MM.1S (cell line): ENCODE measurements at regions not wholly inside any gene's neighbourhood (a gene's known extent, or its start where the extent isn't known, plus 50 kb on each side); places are given as distances from the start of the nearest gene placed in this dataset.

Experiments used
- DNase-seq: peaks from one replicate; pipeline ENCODE4 v3.0.0-alpha.2; 2015
- H2AFZ ChIP-seq: fragments of 300-600 bp; sonication (generic); 2 replicates; pipeline ENCODE4 v1.6.0; 2016; ENCODE audit warnings: antibody characterized with exemption, low read length
- H3F3A ChIP-seq: fragments of 300-600 bp; sonication (generic); 2 replicates; pipeline ENCODE4 v1.6.1; 2016; ENCODE audit warnings: mild to moderate bottlenecking, antibody characterized with exemption, low read length, moderate library complexity, mixed read lengths; ENCODE audit not compliant: insufficient read depth
- H3K27ac ChIP-seq: fragments of 300-600 bp; sonication (generic); 2 replicates; pipeline ENCODE4 v1.5.1; 2016; ENCODE audit warnings: mild to moderate bottlenecking, low read length
- H3K27me3 ChIP-seq: fragments of 300-600 bp; sonication (generic); replicated peaks from 2 replicates; pipeline ENCODE4 v1.6.0; 2016; ENCODE audit warnings: low read length; ENCODE audit not compliant: insufficient read depth
- H3K36me3 ChIP-seq: fragments of 300-600 bp; sonication (generic); replicated peaks from 2 replicates; pipeline ENCODE4 v1.6.1; 2016; ENCODE audit warnings: mild to moderate bottlenecking, low read length, mixed read lengths; ENCODE audit not compliant: insufficient read depth
- H3K4me1 ChIP-seq: fragments of 300-600 bp; sonication (generic); 2 replicates; pipeline ENCODE4 v1.6.1; 2016; ENCODE audit warnings: low read length, mixed read lengths
- H3K4me2 ChIP-seq: fragments of 300-600 bp; sonication (generic); 2 replicates; pipeline ENCODE4 v1.6.0; 2016; ENCODE audit warnings: low read depth, low read length
- H3K4me3 ChIP-seq: fragments of 300-600 bp; sonication (generic); 2 replicates; pipeline ENCODE4 v1.5.1; 2016; ENCODE audit warnings: low read length, mixed read lengths
- H3K79me2 ChIP-seq: fragments of 300-600 bp; sonication (generic); 2 replicates; pipeline ENCODE4 v1.6.1; 2016; ENCODE audit warnings: mixed run types, low read length, mixed read lengths
- H3K9ac ChIP-seq: fragments of 300-600 bp; sonication (generic); 2 replicates; pipeline ENCODE4 v1.6.1; 2016; ENCODE audit warnings: low read length, mixed read lengths
- H3K9me2 ChIP-seq: fragments of 300-600 bp; sonication (generic); replicated peaks from 2 replicates; pipeline ENCODE4 v1.6.1; 2016; ENCODE audit warnings: mild to moderate bottlenecking, low read length, mixed read lengths; ENCODE audit not compliant: insufficient read depth
- H3K9me3 ChIP-seq: fragments of 300-600 bp; sonication (generic); replicated peaks from 2 replicates; pipeline ENCODE4 v1.6.1; 2016; ENCODE audit warnings: mild to moderate bottlenecking, low read length, mixed read lengths; ENCODE audit not compliant: insufficient read depth
- H4K20me1 ChIP-seq: fragments of 300-600 bp; sonication (generic); 2 replicates; pipeline ENCODE4 v1.6.1; 2016; ENCODE audit warnings: mild to moderate bottlenecking, low read length, moderate library complexity, mixed read lengths; ENCODE audit not compliant: insufficient read depth
- EZH2 ChIP-seq: fragments of 300-600 bp; sonication (generic); optimal IDR thresholded peaks from 2 replicates; pipeline ENCODE3; 2017; ENCODE audit warnings: low read depth, mild to moderate bottlenecking, antibody characterized with exemption, low read length, mixed read lengths
- EZH2phosphoT487 ChIP-seq: fragments of 300-600 bp; sonication (generic); IDR thresholded peaks from 2 replicates; pipeline ENCODE4 v1.6.1; 2018; ENCODE audit warnings: antibody characterized with exemption, low read length
- TF ChIP-seq, protein P1 (sequence below): fragments of 300-600 bp; sonication (generic); IDR thresholded peaks from 2 replicates; pipeline ENCODE4 v1.5.1; 2016; ENCODE audit warnings: antibody characterized with exemption, low read length, mixed read lengths

DNA sequence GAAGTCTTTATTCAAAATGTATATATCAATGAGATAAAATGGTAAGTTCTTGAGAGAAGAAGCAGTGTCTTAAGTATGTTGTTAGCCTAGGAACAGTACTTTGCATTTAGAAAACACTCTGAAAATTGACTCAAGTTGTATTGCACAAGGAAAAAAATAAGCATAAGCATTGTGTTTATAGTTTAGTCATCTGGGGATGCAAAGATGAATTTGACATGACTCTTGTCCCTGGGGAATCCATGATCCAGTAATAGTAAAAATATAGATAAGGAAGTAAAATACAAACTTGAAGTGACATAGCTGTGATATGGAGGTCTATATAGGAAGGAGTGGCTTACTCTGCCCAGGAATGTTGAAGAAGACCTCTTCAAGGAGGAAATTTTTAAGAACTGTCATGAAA is 185.0 kb upstream of the PTBP2 start:
- TF ChIP-seq, protein P1, sequence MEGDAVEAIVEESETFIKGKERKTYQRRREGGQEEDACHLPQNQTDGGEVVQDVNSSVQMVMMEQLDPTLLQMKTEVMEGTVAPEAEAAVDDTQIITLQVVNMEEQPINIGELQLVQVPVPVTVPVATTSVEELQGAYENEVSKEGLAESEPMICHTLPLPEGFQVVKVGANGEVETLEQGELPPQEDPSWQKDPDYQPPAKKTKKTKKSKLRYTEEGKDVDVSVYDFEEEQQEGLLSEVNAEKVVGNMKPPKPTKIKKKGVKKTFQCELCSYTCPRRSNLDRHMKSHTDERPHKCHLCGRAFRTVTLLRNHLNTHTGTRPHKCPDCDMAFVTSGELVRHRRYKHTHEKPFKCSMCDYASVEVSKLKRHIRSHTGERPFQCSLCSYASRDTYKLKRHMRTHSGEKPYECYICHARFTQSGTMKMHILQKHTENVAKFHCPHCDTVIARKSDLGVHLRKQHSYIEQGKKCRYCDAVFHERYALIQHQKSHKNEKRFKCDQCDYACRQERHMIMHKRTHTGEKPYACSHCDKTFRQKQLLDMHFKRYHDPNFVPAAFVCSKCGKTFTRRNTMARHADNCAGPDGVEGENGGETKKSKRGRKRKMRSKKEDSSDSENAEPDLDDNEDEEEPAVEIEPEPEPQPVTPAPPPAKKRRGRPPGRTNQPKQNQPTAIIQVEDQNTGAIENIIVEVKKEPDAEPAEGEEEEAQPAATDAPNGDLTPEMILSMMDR = no peak
- TF ChIP-seq EZH2 (no peak), EZH2phosphoT487 (no peak)
- no peak overlapping the region for H3K4me2 ChIP-seq
- H3K9me3 ChIP-seq = no peaks in the 10 kb centered on the region
- H3K4me1 ChIP-seq = no peaks in the 10 kb centered on the region
- H3K27ac ChIP-seq = no peak overlapping the region
- H2AFZ ChIP-seq = no peak overlapping the region
- no peak overlapping the region for H3K9ac ChIP-seq
- H3K79me2 ChIP-seq = no peaks in the 10 kb centered on the region
- no peaks in the 10 kb centered on the region for H4K20me1 ChIP-seq
- DNase-seq = no peak
- H3F3A ChIP-seq = no peaks in the 10 kb centered on the region
- H3K36me3 ChIP-seq = no peaks in the 10 kb centered on the region
- H3K4me3 ChIP-seq = no peak overlapping the region
- no peaks in the 10 kb centered on the region for H3K27me3 ChIP-seq
- H3K9me2 ChIP-seq = no peaks in the 10 kb centered on the region

DNA sequence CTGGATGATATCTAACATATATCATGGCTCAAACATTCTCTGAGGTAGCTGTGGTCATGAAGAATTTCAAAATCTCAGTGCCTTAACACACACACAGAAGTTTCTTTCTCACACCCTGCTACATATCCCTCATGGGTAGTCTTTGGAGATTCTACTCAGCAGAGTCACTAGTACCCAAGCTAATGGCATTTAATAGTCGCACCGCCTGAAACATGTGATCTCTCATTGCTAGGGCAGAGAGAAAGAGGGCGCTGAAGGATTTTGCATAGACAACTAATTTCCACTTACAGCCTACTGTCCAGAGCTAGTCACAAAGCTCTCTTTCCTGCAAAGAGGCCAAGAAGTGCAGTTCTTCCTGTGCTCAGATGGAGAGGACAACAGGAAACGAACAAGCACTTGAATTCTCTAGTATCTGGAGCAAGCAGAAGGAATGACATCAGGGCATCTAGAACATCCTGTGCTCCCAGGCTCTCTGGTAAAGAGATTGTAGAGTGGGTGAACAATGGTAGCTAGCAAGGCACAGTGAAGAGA is 183.4 kb upstream of the PTBP2 start:
- Histone ChIP-seq H4K20me1 (no peaks in the 10 kb centered on the region), H3K27ac (no peak overlapping the region), H3K9me3 (no peaks in the 10 kb centered on the region), H2AFZ (no peak overlapping the region), H3K4me3 (no peak overlapping the region), H3K4me2 (no peak overlapping the region), H3K79me2 (no peaks in the 10 kb centered on the region), H3K9ac (no peak overlapping the region), H3F3A (no peaks in the 10 kb centered on the region), H3K27me3 (no peaks in the 10 kb centered on the region), H3K36me3 (no peaks in the 10 kb centered on the region), H3K9me2 (no peaks in the 10 kb centered on the region), H3K4me1 (no peaks in the 10 kb centered on the region)
- TF ChIP-seq EZH2phosphoT487 (no peak), EZH2 (no peak)
- TF ChIP-seq, protein P1 = no peak
- DNase-seq = no peak

DNA sequence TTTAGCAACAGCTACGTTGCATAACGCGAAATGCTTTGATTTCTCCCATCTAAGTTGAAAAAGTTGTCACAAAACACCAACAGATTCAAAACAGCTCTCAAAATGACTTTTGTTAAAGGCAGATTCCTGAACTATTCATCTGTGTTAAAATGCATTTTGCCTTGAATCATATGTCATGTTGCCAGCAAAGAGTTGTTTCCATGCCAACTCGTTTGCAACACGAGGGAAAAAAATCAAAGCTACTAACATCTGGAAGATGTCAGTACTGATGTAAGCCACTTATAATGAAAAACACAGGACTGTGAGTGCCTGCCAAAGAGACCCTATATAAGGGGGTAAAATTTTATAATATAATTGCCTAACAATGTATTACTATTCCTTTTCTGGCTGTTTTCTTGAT is 182.7 kb upstream of the PTBP2 start:
- Histone ChIP-seq H3K27ac (no peak overlapping the region), H3K4me2 (no peak overlapping the region), H3K4me3 (no peak overlapping the region), H3F3A (no peaks in the 10 kb centered on the region), H3K9ac (no peak overlapping the region), H3K4me1 (no peaks in the 10 kb centered on the region), H3K9me2 (no peaks in the 10 kb centered on the region), H3K79me2 (no peaks in the 10 kb centered on the region), H3K27me3 (no peaks in the 10 kb centered on the region), H2AFZ (no peak overlapping the region), H3K9me3 (no peaks in the 10 kb centered on the region), H3K36me3 (no peaks in the 10 kb centered on the region), H4K20me1 (no peaks in the 10 kb centered on the region)
- no peak for DNase-seq
- no peak for TF ChIP-seq EZH2
- no peak for TF ChIP-seq EZH2phosphoT487
- TF ChIP-seq, protein P1 = no peak
